ENCODE measurements at regions not wholly inside any gene's neighbourhood (a gene's known extent, or its start where the extent isn't known, plus 50 kb on each side); places are given as distances from the start of the nearest gene placed in this dataset.
A peak's percentile ranks its signal among the peaks of the same experiment; 100 is the strongest.

GRCh38 chr18:9017167-9017904 is 85.2 kb upstream of the NDUFV2 start (continued):
- TF ChIP-seq, protein P1, sequence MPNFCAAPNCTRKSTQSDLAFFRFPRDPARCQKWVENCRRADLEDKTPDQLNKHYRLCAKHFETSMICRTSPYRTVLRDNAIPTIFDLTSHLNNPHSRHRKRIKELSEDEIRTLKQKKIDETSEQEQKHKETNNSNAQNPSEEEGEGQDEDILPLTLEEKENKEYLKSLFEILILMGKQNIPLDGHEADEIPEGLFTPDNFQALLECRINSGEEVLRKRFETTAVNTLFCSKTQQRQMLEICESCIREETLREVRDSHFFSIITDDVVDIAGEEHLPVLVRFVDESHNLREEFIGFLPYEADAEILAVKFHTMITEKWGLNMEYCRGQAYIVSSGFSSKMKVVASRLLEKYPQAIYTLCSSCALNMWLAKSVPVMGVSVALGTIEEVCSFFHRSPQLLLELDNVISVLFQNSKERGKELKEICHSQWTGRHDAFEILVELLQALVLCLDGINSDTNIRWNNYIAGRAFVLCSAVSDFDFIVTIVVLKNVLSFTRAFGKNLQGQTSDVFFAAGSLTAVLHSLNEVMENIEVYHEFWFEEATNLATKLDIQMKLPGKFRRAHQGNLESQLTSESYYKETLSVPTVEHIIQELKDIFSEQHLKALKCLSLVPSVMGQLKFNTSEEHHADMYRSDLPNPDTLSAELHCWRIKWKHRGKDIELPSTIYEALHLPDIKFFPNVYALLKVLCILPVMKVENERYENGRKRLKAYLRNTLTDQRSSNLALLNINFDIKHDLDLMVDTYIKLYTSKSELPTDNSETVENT (CRISPR knock-in tag; IDR thresholded peaks at IDR 0.05) = peak; percentile 57; the same call in 1 of the 2 replicates
- TF ChIP-seq NCOA1 (IDR thresholded peaks at IDR 0.05; ENCODE audit: low read depth) (peak; percentile 15; the same call in 1 of the 2 replicates), GTF2E2 (tag; IDR thresholded peaks at IDR 0.05) (no peak), ARNT (IDR thresholded peaks at IDR 0.05) (peak; percentile 43 to 71; a peak in 1 of 4 replicates), CBFA2T2 (conservative IDR thresholded peaks at IDR 0.05) (no peak), NRF1 (conservative IDR thresholded peaks at IDR 0.05 in 1 of 2, IDR thresholded peaks at IDR 0.05 in 1 of 2) (peak; percentile 77 to 83), ZNF589 (CRISPR knock-in tag; IDR thresholded peaks at IDR 0.05; ENCODE audit: low read depth) (peak; percentile 93), ZBTB9 (CRISPR knock-in tag; IDR thresholded peaks at IDR 0.05) (peak; percentile 14; the same call in 1 of the 2 replicates), GTF2F1 (IDR thresholded peaks at IDR 0.05; ENCODE audit: low read depth, low read length) (0 out of 2 replicates have a peak, but pooled peaks have one; percentile 23), REST (IDR thresholded peaks at IDR 0.05; ENCODE audit: borderline replicate concordance) (peak; percentile 20; the same call in 1 of the 2 replicates), REST (CRISPR knock-in tag; IDR thresholded peaks at IDR 0.05; ENCODE audit: low read depth) (peak; percentile 75; the same call in 1 of the 2 replicates), POU5F1 (IDR thresholded peaks at IDR 0.05; ENCODE audit: borderline replicate concordance, low read depth, low read length, partially characterized antibody) (no peak), ZNF311 (CRISPR knock-in tag; IDR thresholded peaks at IDR 0.05) (peak; percentile 60), ZNF766 (CRISPR knock-in tag; conservative IDR thresholded peaks at IDR 0.05) (peak; percentile 98), ZNF431 (CRISPR knock-in tag; IDR thresholded peaks at IDR 0.05) (peak; percentile 37; the same call in 1 of the 2 replicates), ASH1L (IDR thresholded peaks at IDR 0.05; ENCODE audit: borderline replicate concordance, low read depth, partially characterized antibody) (no peak), MTA2 (IDR thresholded peaks at IDR 0.05; ENCODE audit: low read depth) (no peak)

Data from K562 (cell line).